Fibroblast of lung (primary cell): ENCODE measurements at regions not wholly inside any gene's neighbourhood (a gene's known extent, or its start where the extent isn't known, plus 50 kb on each side); places are given as distances from the start of the nearest gene placed in this dataset.

Source experiments
- EZH2 ChIP-seq: IDR thresholded peaks from 2 replicates; pipeline ENCODE4 v1.5.1; 2012; ENCODE audit warnings: low read length, control low read depth, mild to moderate bottlenecking; ENCODE audit errors: missing control alignments
- TF ChIP-seq, protein P1 (sequence below), 2 donors: IDR thresholded peaks in 1 of 2; conservative IDR thresholded peaks in 1 of 2; 1 replicate in 1 of 2; 2 replicates in 1 of 2; pipeline ENCODE4 v1.5.1; 2011 to 2012; ENCODE audit warnings: low read length in 2 of 2, control low read depth in 1 of 2, inconsistent platforms in 1 of 2, low read depth in 1 of 2, mild to moderate bottlenecking in 1 of 2

- TF ChIP-seq, protein P1, sequence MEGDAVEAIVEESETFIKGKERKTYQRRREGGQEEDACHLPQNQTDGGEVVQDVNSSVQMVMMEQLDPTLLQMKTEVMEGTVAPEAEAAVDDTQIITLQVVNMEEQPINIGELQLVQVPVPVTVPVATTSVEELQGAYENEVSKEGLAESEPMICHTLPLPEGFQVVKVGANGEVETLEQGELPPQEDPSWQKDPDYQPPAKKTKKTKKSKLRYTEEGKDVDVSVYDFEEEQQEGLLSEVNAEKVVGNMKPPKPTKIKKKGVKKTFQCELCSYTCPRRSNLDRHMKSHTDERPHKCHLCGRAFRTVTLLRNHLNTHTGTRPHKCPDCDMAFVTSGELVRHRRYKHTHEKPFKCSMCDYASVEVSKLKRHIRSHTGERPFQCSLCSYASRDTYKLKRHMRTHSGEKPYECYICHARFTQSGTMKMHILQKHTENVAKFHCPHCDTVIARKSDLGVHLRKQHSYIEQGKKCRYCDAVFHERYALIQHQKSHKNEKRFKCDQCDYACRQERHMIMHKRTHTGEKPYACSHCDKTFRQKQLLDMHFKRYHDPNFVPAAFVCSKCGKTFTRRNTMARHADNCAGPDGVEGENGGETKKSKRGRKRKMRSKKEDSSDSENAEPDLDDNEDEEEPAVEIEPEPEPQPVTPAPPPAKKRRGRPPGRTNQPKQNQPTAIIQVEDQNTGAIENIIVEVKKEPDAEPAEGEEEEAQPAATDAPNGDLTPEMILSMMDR (conservative IDR thresholded peaks at IDR 0.05 in 1 of 2, IDR thresholded peaks at IDR 0.05 in 1 of 2; ENCODE audit: low read depth in 1 of 2, low read length in 2 of 2) = no peak
- no peak for TF ChIP-seq EZH2
Measured at GRCh38 chr3:103554451-103554850, 1119.6 kb downstream of the ZPLD1 start.
